ENCODE measurements at regions not wholly inside any gene's neighbourhood (a gene's known extent, or its start where the extent isn't known, plus 50 kb on each side); places are given as distances from the start of the nearest gene placed in this dataset.

DNA sequence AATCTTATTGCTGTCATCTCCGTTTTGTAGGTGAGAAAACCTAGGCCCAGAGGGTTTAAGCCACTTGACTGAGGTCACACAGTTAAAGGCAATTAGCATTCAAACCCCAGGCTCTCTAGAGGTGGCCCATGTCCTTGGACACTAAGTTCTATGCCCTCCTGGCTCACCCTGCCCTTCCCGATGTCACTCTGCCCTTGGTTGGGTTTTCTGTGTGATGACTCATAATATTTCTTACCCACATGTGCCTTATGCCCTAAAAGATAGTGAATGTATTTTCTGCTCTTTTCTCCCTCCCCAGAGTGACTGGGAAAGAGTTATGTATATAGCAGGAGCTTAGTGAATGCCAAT is 174.5 kb upstream of the PITX1 start:
- Histone ChIP-seq H3K4me2 (ENCODE audit: insufficient read depth, low read length) (peak overlapping the region; percentile 35), H3K9me1 (replicated peaks; ENCODE audit: control insufficient read depth, extremely low read depth, insufficient read depth, low read length) (no peaks in the 10 kb centered on the region), H3K36me3 (ENCODE audit: control insufficient read depth in 2 of 2, extremely low read depth in 1 of 2, insufficient read depth in 2 of 2, low read length in 2 of 2) (no peaks in the 10 kb centered on the region), H3K4me1 (ENCODE audit: control insufficient read depth, extremely low read depth, insufficient read depth, low read length) (peaks cover 27% of the 10 kb centered on the region), H3K27ac (ENCODE audit: insufficient read depth, low read depth, low read length) (peak overlapping the region; percentile 0), H4K20me1 (replicated peaks; ENCODE audit: control insufficient read depth, extremely low read depth, insufficient read depth, low read length) (no peaks in the 10 kb centered on the region), H3K9me3 (replicated peaks; ENCODE audit: control insufficient read depth, insufficient read depth, low read length) (no peaks in the 10 kb centered on the region), H3K4me3 (replicated peaks in 1 of 3; ENCODE audit: insufficient read depth in 1 of 3, low read depth in 1 of 3, low read length in 3 of 3) (no peak overlapping the region), H3K9ac (replicated peaks; ENCODE audit: extremely low read depth, insufficient read depth, low read length) (no peak overlapping the region), H3K27me3 (ENCODE audit: control insufficient read depth in 2 of 2, insufficient read depth in 2 of 2, low read length in 2 of 2) (no peaks in the 10 kb centered on the region), H2AFZ (ENCODE audit: low read depth, low read length) (no peak overlapping the region), H3K79me2 (ENCODE audit: control insufficient read depth, insufficient read depth, low read length) (no peaks in the 10 kb centered on the region)
- TF ChIP-seq POLR2AphosphoS5 (IDR thresholded peaks at IDR 0.05; ENCODE audit: insufficient read depth, low read depth, low read length), result no peak
- TF ChIP-seq JUN (IDR thresholded peaks at IDR 0.05; ENCODE audit: borderline replicate concordance, insufficient read depth, insufficient read length, low read depth), result peak; percentile 59
- intact Hi-C loops (cut with micrococcal nuclease) (loop anchor here (1.0 to 5.0 kb wide), 4 partner anchors 17 to 189 kb away; partner anchors contain the start of gene MACROH2A1), dilution Hi-C loops (cut with MboI; ENCODE audit: extremely low pct_ligation_motif_present, low sequenced_read_pairs) (no loop called here)
- BruUV-seq (replicated peaks), result no TSS peak
- FAIRE-seq (no peak), DNase-seq (ENCODE audit: low read depth, low spot score) (no peak)
- POLR2A ChIA-PET, result interaction anchor here (0.7 kb wide), 1 partner anchor 33 kb away, joined by 3 read pairs; no protein-coding TSS in a partner anchor
- CTCF ChIA-PET, result interaction anchor here (0.6 to 4.0 kb wide), 22 partner anchors 9 to 217 kb away, joined by 3 to 27 read pairs (median 4); no protein-coding TSS in a partner anchor

DNA sequence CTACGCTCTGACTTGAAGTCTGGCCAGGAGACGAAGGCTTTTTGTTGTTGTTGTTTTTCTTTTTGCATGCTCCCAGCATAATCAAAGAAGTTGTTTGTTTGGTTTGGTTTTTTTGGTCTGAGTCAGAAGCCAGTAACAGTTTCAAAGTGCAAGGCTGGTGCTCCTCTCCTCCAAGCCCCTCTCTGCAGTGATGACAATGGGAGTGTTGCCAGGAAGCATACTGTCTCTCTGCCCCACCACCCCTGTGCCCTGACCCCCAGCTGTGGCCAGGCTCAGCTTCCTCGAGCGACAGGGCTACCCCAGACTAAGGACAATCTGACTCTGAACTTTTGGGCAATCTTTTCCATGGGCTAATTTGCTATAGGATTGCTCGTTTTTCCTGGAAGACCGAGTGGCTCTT is 173.8 kb upstream of the PITX1 start:
- CTCF ChIA-PET, result interaction anchor here (1.5 to 4.0 kb wide), 7 partner anchors 10 to 124 kb away, joined by 6 to 27 read pairs (median 10); no protein-coding TSS in a partner anchor
- H2AFZ ChIP-seq (ENCODE audit: low read depth, low read length), result no peak overlapping the region
- no peaks in the 10 kb centered on the region for H3K36me3 ChIP-seq (ENCODE audit: control insufficient read depth in 2 of 2, extremely low read depth in 1 of 2, insufficient read depth in 2 of 2, low read length in 2 of 2)
- H3K4me1 ChIP-seq (ENCODE audit: control insufficient read depth, extremely low read depth, insufficient read depth, low read length), result peaks cover 27% of the 10 kb centered on the region
- H4K20me1 ChIP-seq (replicated peaks; ENCODE audit: control insufficient read depth, extremely low read depth, insufficient read depth, low read length), result no peaks in the 10 kb centered on the region
- DNase-seq (ENCODE audit: low read depth, low spot score) (no peak), FAIRE-seq (no peak)
- dilution Hi-C loops (cut with MboI; ENCODE audit: extremely low pct_ligation_motif_present, low sequenced_read_pairs), result no loop called here
- no TSS peak for BruUV-seq (replicated peaks)
- H3K9me3 ChIP-seq (replicated peaks; ENCODE audit: control insufficient read depth, insufficient read depth, low read length), result no peaks in the 10 kb centered on the region
- H3K27me3 ChIP-seq (ENCODE audit: control insufficient read depth in 2 of 2, insufficient read depth in 2 of 2, low read length in 2 of 2), result no peaks in the 10 kb centered on the region
- no peak overlapping the region for H3K4me2 ChIP-seq (ENCODE audit: insufficient read depth, low read length)
- H3K27ac ChIP-seq (ENCODE audit: insufficient read depth, low read depth, low read length), result no peak overlapping the region
- no peaks in the 10 kb centered on the region for H3K79me2 ChIP-seq (ENCODE audit: control insufficient read depth, insufficient read depth, low read length)
- POLR2A ChIA-PET, result no interaction called here
- H3K9ac ChIP-seq (replicated peaks; ENCODE audit: extremely low read depth, insufficient read depth, low read length), result no peak overlapping the region
- TF ChIP-seq, protein P1, sequence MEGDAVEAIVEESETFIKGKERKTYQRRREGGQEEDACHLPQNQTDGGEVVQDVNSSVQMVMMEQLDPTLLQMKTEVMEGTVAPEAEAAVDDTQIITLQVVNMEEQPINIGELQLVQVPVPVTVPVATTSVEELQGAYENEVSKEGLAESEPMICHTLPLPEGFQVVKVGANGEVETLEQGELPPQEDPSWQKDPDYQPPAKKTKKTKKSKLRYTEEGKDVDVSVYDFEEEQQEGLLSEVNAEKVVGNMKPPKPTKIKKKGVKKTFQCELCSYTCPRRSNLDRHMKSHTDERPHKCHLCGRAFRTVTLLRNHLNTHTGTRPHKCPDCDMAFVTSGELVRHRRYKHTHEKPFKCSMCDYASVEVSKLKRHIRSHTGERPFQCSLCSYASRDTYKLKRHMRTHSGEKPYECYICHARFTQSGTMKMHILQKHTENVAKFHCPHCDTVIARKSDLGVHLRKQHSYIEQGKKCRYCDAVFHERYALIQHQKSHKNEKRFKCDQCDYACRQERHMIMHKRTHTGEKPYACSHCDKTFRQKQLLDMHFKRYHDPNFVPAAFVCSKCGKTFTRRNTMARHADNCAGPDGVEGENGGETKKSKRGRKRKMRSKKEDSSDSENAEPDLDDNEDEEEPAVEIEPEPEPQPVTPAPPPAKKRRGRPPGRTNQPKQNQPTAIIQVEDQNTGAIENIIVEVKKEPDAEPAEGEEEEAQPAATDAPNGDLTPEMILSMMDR (IDR thresholded peaks at IDR 0.05; ENCODE audit: extremely low read depth in 1 of 2, insufficient read depth in 1 of 2, low read depth in 1 of 2, low read length in 2 of 2), result no peak
- TF ChIP-seq JUN (IDR thresholded peaks at IDR 0.05; ENCODE audit: borderline replicate concordance, insufficient read depth, insufficient read length, low read depth), result no peak
- no peak for TF ChIP-seq EZH2 (IDR thresholded peaks at IDR 0.05; ENCODE audit: borderline replicate concordance, low read depth, low read length, severe bottlenecking)
- no peak for TF ChIP-seq POLR2AphosphoS5 (IDR thresholded peaks at IDR 0.05; ENCODE audit: insufficient read depth, low read depth, low read length)
- no peak for TF ChIP-seq FOS (IDR thresholded peaks at IDR 0.05; ENCODE audit: borderline replicate concordance, insufficient read depth, low read length)
- TF ChIP-seq, protein P2, sequence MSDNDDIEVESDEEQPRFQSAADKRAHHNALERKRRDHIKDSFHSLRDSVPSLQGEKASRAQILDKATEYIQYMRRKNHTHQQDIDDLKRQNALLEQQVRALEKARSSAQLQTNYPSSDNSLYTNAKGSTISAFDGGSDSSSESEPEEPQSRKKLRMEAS (IDR thresholded peaks at IDR 0.05; ENCODE audit: insufficient read depth, insufficient read length), result no peak
- no peak for TF ChIP-seq POLR2A (IDR thresholded peaks at IDR 0.05; ENCODE audit: low read depth, low read length)
- H3K9me1 ChIP-seq (replicated peaks; ENCODE audit: control insufficient read depth, extremely low read depth, insufficient read depth, low read length), result no peaks in the 10 kb centered on the region
- intact Hi-C loops (cut with micrococcal nuclease), result loop anchor here (1.0 to 5.0 kb wide), 4 partner anchors 17 to 189 kb away; partner anchors contain the start of gene MACROH2A1
- H3K4me3 ChIP-seq (replicated peaks in 1 of 3; ENCODE audit: insufficient read depth in 1 of 3, low read depth in 1 of 3, low read length in 3 of 3), result no peak overlapping the region
